GM19372 (cell line): ENCODE measurements at regions not wholly inside any gene's neighbourhood (a gene's known extent, or its start where the extent isn't known, plus 50 kb on each side); places are given as distances from the start of the nearest gene placed in this dataset.

Source experiments
- ATAC-seq: cut with Tn5 transposase; IDR thresholded peaks from one replicate; pipeline ENCODE4 v1.9.1; 2021; ENCODE audit warnings: mild to moderate bottlenecking, low read depth, moderate library complexity; ENCODE audit not compliant: unreplicated experiment

DNA sequence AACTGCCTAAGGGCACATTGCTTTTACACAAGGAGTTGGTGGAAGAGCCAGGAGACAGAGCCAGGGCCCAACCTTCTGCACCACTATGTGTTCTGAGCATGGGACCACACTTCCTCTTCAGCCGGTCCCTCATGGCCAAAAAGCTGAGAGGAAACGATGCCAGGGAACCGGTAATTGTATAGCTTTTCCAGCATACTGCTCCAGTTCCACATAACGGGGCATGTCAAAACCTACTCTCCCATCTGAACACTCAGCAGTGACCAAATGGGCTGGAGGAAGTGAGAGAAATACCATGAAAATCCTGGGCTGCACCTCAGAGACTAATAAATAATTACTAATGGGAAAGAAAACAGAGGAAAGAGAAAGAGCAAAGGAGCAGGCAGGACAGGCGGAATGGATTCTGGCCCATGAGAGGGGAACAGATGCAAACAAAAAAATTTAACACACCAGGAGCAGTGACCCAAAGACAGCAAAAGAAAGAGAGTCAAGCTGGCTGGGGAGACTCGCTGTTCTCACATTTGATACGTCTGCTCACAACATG lies 52.0 kb upstream of the BMP2 start:
- no peak for ATAC-seq

- ATAC-seq: no peak
Measured at GRCh38 chr20:6714279-6714711, 53.2 kb upstream of the BMP2 start.

- no peak for ATAC-seq
Measured at GRCh38 chr20:6711951-6712649, 55.4 kb upstream of the BMP2 start.

- no peak for ATAC-seq
Measured at GRCh38 chr20:6709910-6710595, 57.4 kb upstream of the BMP2 start.

- no peak for ATAC-seq
Measured at GRCh38 chr20:6708010-6708409, 59.5 kb upstream of the BMP2 start.

GRCh38 chr20:6707321-6707831 lies 60.1 kb upstream of the BMP2 start:
- no peak for ATAC-seq

GRCh38 chr20:6705926-6706548 lies 61.4 kb upstream of the BMP2 start:
- ATAC-seq: no peak

DNA sequence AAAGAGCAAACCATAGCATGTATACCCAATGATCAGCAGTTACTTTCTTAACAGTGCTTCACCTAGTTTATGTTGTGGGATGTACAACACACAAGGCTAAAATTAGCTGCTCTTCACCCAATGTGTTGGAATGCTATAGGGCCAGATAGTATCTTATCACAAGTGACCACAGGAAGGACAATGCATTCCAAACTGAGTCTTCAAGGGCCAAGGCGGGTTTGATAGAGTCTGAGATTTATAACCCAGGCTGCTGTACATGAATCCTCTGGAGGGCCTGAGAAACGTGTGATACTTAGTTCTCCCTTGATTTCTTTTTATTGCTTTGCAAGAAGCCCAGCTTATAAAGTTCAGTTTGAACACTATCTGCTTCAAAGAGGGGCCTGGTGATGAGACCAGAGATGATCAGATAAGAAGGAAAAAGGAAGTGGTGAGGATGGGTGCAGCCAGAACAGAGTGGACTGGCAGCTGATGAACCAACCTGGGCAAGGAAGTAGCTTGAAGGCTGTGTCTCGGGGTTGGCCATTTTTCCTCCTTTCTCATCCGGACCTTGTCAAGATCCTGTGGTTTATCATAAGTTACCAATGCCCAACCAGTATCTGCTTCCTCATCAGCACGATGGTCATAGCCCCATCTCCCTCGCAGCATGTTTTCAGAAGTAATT lies 62.2 kb upstream of the BMP2 start:
- no peak for ATAC-seq

DNA sequence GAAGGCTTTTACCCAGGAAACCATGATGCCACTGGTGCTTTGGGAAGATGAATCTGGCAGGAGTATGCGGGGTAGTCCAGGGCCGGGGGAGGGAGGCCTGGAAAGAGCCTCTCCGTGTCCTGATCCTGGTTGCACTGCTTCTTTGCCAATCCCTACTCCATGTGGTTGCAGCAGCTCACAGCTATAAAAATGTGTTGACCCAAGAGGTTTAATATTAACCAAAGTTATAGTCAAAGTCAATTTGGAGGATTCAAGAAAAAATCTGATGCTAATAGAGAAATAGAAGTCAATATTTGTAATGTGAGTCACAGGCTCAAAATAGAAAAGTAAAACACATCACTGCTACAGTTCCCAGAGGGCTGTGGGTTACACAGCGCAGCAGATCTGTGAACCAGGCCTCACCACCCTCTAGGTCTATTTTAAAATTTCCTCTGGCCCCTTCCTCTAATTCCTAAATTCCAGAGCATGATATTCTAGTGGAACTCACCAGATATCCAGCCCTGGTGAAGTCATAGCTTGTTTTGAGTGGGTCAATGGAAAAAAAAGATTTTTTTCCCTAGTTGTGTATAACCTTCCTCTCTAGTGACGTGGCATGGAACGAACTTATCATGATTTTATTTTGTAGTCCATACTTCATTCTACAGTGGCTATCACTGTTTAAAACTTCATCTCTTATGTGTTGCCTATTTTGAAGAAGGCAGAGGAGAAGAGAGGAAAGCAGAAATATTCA lies 63.2 kb upstream of the BMP2 start:
- no peak for ATAC-seq

- no peak for ATAC-seq
Measured at GRCh38 chr20:6703656-6704055, 63.8 kb upstream of the BMP2 start.

GRCh38 chr20:6703047-6703446 lies 64.4 kb upstream of the BMP2 start:
- ATAC-seq: no peak

DNA sequence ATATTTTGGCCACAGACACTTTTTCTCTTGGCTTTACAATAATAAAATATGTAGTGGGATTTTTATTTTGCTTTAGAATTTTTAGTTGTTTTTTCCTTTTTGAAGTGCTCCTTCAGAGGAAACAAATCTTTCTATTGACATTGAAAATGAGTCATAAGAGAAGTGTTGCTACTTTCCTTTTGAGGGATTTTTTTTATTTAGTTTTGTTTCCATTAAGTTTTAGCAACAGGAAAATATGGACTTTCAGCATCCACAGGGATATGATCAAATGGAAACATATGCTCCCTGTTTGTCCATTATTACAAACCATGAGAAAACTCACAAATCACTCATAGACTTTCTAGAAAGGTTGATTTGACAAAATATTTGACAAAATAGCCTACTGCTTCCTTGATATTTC lies 65.3 kb upstream of the BMP2 start:
- ATAC-seq: no peak

GRCh38 chr20:6700563-6701329 lies 66.7 kb upstream of the BMP2 start:
- no peak for ATAC-seq

DNA sequence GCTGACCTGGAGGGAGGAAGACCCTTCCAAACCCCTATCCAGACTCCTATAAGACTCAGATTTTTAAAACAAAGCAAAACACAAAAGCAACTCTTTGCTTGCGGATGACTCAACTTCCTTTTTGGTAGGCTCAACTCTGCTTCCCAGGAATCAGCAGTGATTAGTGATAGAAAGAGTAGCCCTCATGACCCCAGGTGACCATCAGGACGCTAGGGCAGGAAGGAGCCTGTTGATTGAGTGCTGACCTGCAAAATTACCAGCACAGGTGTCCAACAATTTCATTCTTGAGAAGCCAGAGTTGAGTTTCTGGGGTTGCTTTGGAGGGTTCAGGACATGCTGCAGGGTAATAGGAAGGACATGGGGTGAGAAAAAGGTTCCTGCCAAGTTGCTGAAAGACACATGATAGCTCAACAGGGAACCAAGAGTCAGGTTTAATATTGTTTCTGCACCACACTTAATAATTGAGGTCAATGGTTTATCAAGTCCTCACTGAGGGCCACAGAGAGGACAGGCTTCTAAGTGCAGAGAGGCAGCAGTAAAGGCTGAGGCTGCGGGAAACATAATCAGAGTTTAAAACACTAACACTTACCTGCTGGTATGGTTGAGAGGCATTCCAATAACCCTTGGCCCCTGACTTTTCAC lies 67.4 kb upstream of the BMP2 start:
- ATAC-seq: no peak

GRCh38 chr20:6698723-6699122 lies 68.8 kb upstream of the BMP2 start:
- no peak for ATAC-seq

GRCh38 chr20:6698056-6698455 lies 69.4 kb upstream of the BMP2 start:
- no peak for ATAC-seq

GRCh38 chr20:6697228-6697972 lies 70.1 kb upstream of the BMP2 start:
- ATAC-seq: no peak

- ATAC-seq: no peak
Measured at GRCh38 chr20:6696001-6696400, 71.5 kb upstream of the BMP2 start.
